CD8-positive, alpha-beta memory T cell (primary cell): ENCODE measurements at regions not wholly inside any gene's neighbourhood (a gene's known extent, or its start where the extent isn't known, plus 50 kb on each side); places are given as distances from the start of the nearest gene placed in this dataset.

Source experiments
- CTCF ChIA-PET: fragments of 350-600 bp; sonication (Branson Sonifier 250); formaldehyde crosslinking; loops from one replicate; lab custom pipeline; 2021; ENCODE audit warnings: antibody characterized with exemption; lab: Charles Lee
- POLR2A ChIA-PET: fragments of 350-600 bp; sonication (Branson Sonifier 250); formaldehyde crosslinking; loops from one replicate; lab custom pipeline; 2021; ENCODE audit warnings: antibody characterized with exemption; lab: Charles Lee
- DNase-seq, 5 donors: peaks; one replicate each; pipeline versions ENCODE4 v3.0.0 to v3.0.0-alpha.2; 2020 to 2022; ENCODE audit warnings: mixed read lengths in 1 of 5
- H3K27ac ChIP-seq: one replicate; pipeline ENCODE4 v1.7.0; 2013; ENCODE audit warnings: low read depth, mild to moderate bottlenecking, low read length, moderate library complexity
- H3K27me3 ChIP-seq: 2 replicates; pipeline ENCODE4 v1.7.0; 2013; ENCODE audit warnings: low read length, mild to moderate bottlenecking; ENCODE audit not compliant: insufficient read depth, poor library complexity, severe bottlenecking
- H3K36me3 ChIP-seq: 2 replicates; pipeline ENCODE4 v1.7.0; 2013; ENCODE audit warnings: mild to moderate bottlenecking, low read length, moderate library complexity; ENCODE audit not compliant: insufficient read depth
- H3K4me1 ChIP-seq: 2 replicates; pipeline ENCODE4 v1.7.0; 2013; ENCODE audit warnings: mild to moderate bottlenecking, low read length, moderate library complexity; ENCODE audit not compliant: insufficient read depth
- H3K4me3 ChIP-seq: 2 replicates; pipeline ENCODE4 v1.7.0; 2013; ENCODE audit warnings: mild to moderate bottlenecking, low read length
- H3K9me3 ChIP-seq: 2 replicates; pipeline ENCODE4 v1.7.0; 2013; ENCODE audit warnings: mild to moderate bottlenecking, low read length
- H3K27ac Mint-ChIP-seq, 8 donors: one replicate each; pipeline ENCODE4 v1.8.0; 2020 to 2021; ENCODE audit warnings: mixed read lengths in 8 of 8, mild to moderate bottlenecking in 6 of 8, inconsistent platforms in 3 of 8, moderate library complexity in 3 of 8
- H3K27me3 Mint-ChIP-seq, 2 donors: one replicate each; pipeline ENCODE4 v1.8.0; 2020 to 2021; ENCODE audit warnings: mixed read lengths in 2 of 2, mild to moderate bottlenecking in 1 of 2, moderate library complexity in 1 of 2
- H3K36me3 Mint-ChIP-seq, 3 donors: one replicate each; pipeline ENCODE4 v1.8.0; 2020 to 2021; ENCODE audit warnings: mixed read lengths in 3 of 3, inconsistent platforms in 1 of 3, mild to moderate bottlenecking in 1 of 3
- H3K4me1 Mint-ChIP-seq, 3 donors: one replicate each; pipeline ENCODE4 v1.8.0; 2020 to 2021; ENCODE audit warnings: mixed read lengths in 3 of 3, inconsistent platforms in 1 of 3, mild to moderate bottlenecking in 1 of 3
- H3K4me3 Mint-ChIP-seq, 7 donors: one replicate each; pipeline ENCODE4 v1.8.0; 2020 to 2021; ENCODE audit warnings: mixed read lengths in 7 of 7, mild to moderate bottlenecking in 6 of 7, moderate library complexity in 4 of 7, inconsistent platforms in 2 of 7
- H3K9me3 Mint-ChIP-seq, 5 donors: one replicate each; pipeline ENCODE4 v1.8.0; 2020 to 2022; ENCODE audit warnings: mixed read lengths in 5 of 5, mild to moderate bottlenecking in 3 of 5, moderate library complexity in 2 of 5, inconsistent platforms in 1 of 5

DNA sequence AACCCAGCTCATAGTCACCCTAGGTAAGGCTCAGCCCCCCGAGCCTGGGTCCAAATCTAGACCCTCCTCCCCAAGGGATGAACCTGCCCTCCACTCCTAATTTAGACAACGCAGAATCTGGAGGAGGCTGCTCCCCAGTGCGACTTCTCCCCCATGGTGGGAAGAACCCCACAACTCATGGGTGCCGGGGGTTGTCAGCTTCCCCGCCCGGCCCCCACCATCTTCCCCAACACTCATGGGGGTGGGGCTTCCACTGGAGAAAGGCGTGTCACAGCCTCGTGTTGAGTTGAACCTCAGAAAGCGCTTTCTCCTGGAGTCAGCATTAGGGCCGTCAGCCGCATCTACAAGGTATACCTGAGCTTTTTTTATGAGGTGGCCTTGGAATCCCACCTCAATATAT lies 66.9 kb downstream of the IRX2 start:
- no peaks in the 10 kb centered on the region for H3K4me1 ChIP-seq
- H3K27ac ChIP-seq, result no peak overlapping the region
- no peaks in the 10 kb centered on the region for H3K36me3 Mint-ChIP-seq
- no peak overlapping the region for H3K4me3 Mint-ChIP-seq
- no peaks in the 10 kb centered on the region for H3K27me3 Mint-ChIP-seq
- no peaks in the 10 kb centered on the region for H3K27me3 ChIP-seq
- H3K9me3 Mint-ChIP-seq, result peaks cover 1 to 5% (median 5%) of the 10 kb centered on the region in 5 donors
- H3K9me3 ChIP-seq, result no peaks in the 10 kb centered on the region
- DNase-seq, result no peak
- ChIA-PET CTCF (no interaction called here), POLR2A (no interaction called here)
- H3K4me3 ChIP-seq, result no peak overlapping the region
- no peaks in the 10 kb centered on the region for H3K4me1 Mint-ChIP-seq
- H3K27ac Mint-ChIP-seq, result no peak overlapping the region
- H3K36me3 ChIP-seq, result no peaks in the 10 kb centered on the region

DNA sequence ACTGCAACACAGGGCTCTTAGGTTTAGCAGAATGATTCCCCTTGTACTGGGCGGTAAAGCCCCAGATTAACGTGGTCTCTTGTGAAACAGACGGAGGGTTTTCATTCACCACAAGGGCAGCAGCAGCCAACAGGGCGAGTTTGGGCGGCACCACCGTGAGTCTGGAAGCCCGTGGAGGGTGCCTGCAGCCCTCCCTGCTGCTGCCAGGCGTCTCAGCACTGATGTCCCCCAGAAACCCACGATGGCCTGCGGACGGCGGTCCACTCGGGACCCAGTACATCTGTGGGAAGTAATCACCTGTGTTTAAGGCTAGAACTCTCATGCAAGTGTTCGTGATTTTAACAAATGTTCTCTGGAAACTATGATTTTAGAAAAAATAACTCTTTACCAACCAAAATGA lies 67.8 kb downstream of the IRX2 start:
- H3K27me3 ChIP-seq, result no peaks in the 10 kb centered on the region
- no peak overlapping the region for H3K27ac ChIP-seq
- H3K9me3 ChIP-seq, result no peaks in the 10 kb centered on the region
- H3K9me3 Mint-ChIP-seq, result peaks cover 0 to 5% (median 4%) of the 10 kb centered on the region in 5 donors
- H3K4me1 Mint-ChIP-seq, result no peaks in the 10 kb centered on the region
- no peaks in the 10 kb centered on the region for H3K4me1 ChIP-seq
- ChIA-PET CTCF (no interaction called here), POLR2A (no interaction called here)
- no peak for DNase-seq
- no peaks in the 10 kb centered on the region for H3K27me3 Mint-ChIP-seq
- H3K27ac Mint-ChIP-seq, result no peak overlapping the region
- no peaks in the 10 kb centered on the region for H3K36me3 ChIP-seq
- H3K4me3 Mint-ChIP-seq, result no peak overlapping the region
- H3K36me3 Mint-ChIP-seq, result no peaks in the 10 kb centered on the region
- no peak overlapping the region for H3K4me3 ChIP-seq

DNA sequence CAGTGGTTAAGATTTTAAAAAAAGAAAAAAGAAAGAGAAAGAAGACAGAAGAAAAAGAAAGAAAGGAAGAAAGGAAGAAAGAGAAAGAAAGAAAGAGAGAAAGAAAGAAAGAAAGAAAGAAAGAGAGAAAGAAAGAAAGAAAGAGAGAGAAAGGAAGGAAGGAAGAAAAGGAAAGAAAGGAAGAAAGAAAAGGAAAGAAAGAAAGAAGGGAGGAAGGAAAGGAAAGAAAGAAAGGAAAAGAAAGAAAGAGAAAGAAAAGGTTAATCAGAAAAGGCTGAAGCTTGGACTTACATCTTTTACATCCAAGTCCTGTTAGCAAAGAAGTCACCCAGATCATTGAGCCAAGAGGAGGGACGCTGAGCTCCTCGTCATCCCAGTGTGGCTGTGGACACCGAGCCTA lies 70.0 kb downstream of the IRX2 start:
- Histone ChIP-seq H3K4me3 (no peak overlapping the region), H3K36me3 (no peaks in the 10 kb centered on the region), H3K4me1 (no peaks in the 10 kb centered on the region), H3K9me3 (no peaks in the 10 kb centered on the region), H3K27me3 (no peaks in the 10 kb centered on the region), H3K27ac (no peak overlapping the region)
- no peak overlapping the region for H3K27ac Mint-ChIP-seq
- no peaks in the 10 kb centered on the region for H3K36me3 Mint-ChIP-seq
- no peak overlapping the region for H3K4me3 Mint-ChIP-seq
- ChIA-PET POLR2A (no interaction called here), CTCF (no interaction called here)
- no peak for DNase-seq
- no peaks in the 10 kb centered on the region for H3K27me3 Mint-ChIP-seq
- H3K4me1 Mint-ChIP-seq, result no peaks in the 10 kb centered on the region
- peaks cover 0 to 7% (median 5%) of the 10 kb centered on the region in 5 donors for H3K9me3 Mint-ChIP-seq

DNA sequence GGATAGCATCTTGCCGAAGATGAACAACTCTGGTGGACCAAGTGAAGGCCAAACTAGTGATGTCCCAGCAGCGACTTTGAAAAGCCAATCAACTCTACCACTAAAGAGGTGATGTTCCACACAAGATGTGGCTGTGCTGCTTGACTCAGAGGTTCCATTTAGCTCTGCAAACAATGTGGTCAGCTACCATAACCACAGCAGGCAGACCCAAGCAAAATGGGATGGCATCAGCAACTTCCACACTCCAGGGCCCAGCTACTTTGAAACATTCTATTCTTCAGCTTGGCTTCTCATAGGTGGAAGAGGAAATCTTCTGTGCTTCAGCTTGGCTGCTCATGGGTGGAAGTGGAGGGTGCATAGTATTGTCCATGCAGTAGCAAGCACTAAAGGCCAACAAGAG lies 70.5 kb downstream of the IRX2 start:
- ChIA-PET CTCF (no interaction called here), POLR2A (no interaction called here)
- Histone ChIP-seq H3K9me3 (no peaks in the 10 kb centered on the region), H3K36me3 (no peaks in the 10 kb centered on the region), H3K27ac (no peak overlapping the region), H3K4me3 (no peak overlapping the region), H3K27me3 (no peaks in the 10 kb centered on the region), H3K4me1 (no peaks in the 10 kb centered on the region)
- Mint-ChIP-seq H3K4me3 (no peak overlapping the region), H3K9me3 (peaks cover 1 to 9% (median 5%) of the 10 kb centered on the region in 5 donors), H3K4me1 (no peaks in the 10 kb centered on the region), H3K36me3 (no peaks in the 10 kb centered on the region), H3K27ac (no peak overlapping the region), H3K27me3 (no peaks in the 10 kb centered on the region)
- DNase-seq, result no peak

DNA sequence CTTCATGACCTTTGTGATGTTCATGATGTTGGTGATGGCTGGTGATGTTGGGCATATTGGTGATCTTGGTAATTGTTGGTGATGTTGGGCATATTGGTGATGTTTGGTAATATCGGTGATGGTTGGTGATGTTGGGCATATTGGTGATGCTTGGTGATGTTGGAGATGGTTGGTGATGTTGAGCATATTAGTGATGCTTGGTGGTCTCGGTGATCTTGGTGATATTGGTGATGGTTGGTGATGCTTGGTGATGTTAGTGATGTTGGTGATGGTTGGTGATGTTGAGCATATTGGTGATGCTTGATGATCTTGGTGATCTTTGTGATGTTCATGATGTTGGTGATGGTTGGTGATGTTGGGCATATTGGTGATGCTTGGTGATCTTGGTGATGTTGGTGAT lies 73.8 kb downstream of the IRX2 start:
- H3K36me3 Mint-ChIP-seq, result no peaks in the 10 kb centered on the region
- no peak overlapping the region for H3K27ac Mint-ChIP-seq
- no peaks in the 10 kb centered on the region for H3K4me1 Mint-ChIP-seq
- no peaks in the 10 kb centered on the region for H3K27me3 Mint-ChIP-seq
- Histone ChIP-seq H3K4me1 (no peaks in the 10 kb centered on the region), H3K36me3 (no peaks in the 10 kb centered on the region), H3K27me3 (no peaks in the 10 kb centered on the region), H3K9me3 (no peaks in the 10 kb centered on the region), H3K27ac (no peak overlapping the region), H3K4me3 (no peak overlapping the region)
- ChIA-PET CTCF (no interaction called here), POLR2A (no interaction called here)
- DNase-seq, result no peak
- no peak overlapping the region for H3K4me3 Mint-ChIP-seq
- H3K9me3 Mint-ChIP-seq, result peaks cover 0 to 8% (median 2%) of the 10 kb centered on the region in 5 donors

DNA sequence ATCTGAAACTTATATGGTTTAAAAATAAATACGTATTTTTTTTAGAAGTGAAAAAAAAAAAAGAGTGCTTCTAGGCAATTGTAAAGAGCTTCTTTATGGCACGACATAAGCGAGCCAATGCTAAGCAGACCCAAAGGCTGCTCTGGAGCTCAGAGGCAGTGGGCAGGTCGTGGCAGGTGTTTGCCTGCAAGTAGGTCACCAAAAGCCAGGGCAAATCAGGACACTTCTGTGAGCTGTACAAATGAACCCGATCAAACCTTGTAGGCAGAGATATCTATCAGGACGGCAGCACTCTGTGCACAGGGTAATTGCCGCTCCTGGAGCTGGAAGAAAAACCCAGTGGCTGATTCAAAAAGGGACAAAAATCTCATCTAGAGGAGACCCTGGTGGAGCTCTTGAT lies 75.9 kb downstream of the IRX2 start:
- H3K27me3 Mint-ChIP-seq, result peaks cover 0 to 2% of the 10 kb centered on the region in 2 donors
- ChIA-PET CTCF (no interaction called here), POLR2A (no interaction called here)
- H3K9me3 Mint-ChIP-seq, result peaks cover 0 to 5% (median 2%) of the 10 kb centered on the region in 5 donors
- H3K4me1 Mint-ChIP-seq, result no peaks in the 10 kb centered on the region
- H3K4me1 ChIP-seq, result no peaks in the 10 kb centered on the region
- no peak for DNase-seq
- no peak overlapping the region for H3K4me3 ChIP-seq
- no peaks in the 10 kb centered on the region for H3K9me3 ChIP-seq
- no peak overlapping the region for H3K27ac Mint-ChIP-seq
- no peak overlapping the region for H3K27ac ChIP-seq
- no peaks in the 10 kb centered on the region for H3K27me3 ChIP-seq
- H3K36me3 ChIP-seq, result no peaks in the 10 kb centered on the region
- no peak overlapping the region for H3K4me3 Mint-ChIP-seq
- H3K36me3 Mint-ChIP-seq, result no peaks in the 10 kb centered on the region

DNA sequence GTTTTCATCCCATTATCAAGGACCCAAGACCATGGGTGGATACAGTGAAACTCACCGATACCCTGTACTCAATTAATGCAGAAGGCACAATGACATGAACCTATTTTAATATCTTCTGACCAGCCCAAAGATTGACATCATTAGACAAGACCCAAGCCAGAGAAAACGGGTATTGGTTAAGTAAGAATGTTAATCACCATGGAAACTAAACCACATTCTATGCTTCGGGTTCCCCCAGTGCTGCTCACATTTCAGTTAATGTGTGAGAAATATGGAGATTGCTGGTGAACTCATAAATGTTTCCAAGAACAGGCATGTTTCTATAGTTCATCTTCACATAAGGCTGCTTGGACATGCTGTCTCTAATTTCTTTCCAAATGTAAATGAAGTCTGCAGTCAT lies 77.0 kb downstream of the IRX2 start:
- Mint-ChIP-seq H3K4me3 (no peak overlapping the region), H3K4me1 (no peaks in the 10 kb centered on the region), H3K27ac (no peak overlapping the region), H3K36me3 (no peaks in the 10 kb centered on the region), H3K9me3 (peaks cover 0 to 5% (median 2%) of the 10 kb centered on the region in 5 donors), H3K27me3 (peaks cover 0 to 2% of the 10 kb centered on the region in 2 donors)
- Histone ChIP-seq H3K27ac (no peak overlapping the region), H3K36me3 (no peaks in the 10 kb centered on the region), H3K9me3 (no peaks in the 10 kb centered on the region), H3K4me3 (no peak overlapping the region), H3K4me1 (no peaks in the 10 kb centered on the region), H3K27me3 (no peaks in the 10 kb centered on the region)
- ChIA-PET CTCF (no interaction called here), POLR2A (no interaction called here)
- no peak for DNase-seq

DNA sequence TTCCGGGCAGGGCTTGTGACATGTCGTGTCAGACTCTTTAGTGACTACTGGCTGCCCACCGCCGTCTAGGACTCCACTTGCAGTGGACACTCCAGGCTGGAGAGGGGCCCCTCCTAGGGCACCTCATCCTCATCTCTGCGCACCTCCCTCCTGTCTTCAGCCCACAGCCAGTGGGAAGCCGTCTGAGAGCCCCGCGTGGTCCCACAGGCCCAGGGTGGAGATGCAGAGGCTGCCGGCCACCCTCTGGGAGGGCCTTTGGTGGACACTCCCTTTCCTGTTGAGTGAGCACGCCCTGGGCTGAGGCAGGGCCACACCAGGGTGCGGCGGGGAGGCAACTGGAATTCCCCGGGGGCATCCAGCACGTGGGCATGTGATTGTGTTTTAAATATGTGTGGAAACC lies 80.5 kb downstream of the IRX2 start:
- Histone ChIP-seq H3K27ac (no peak overlapping the region), H3K27me3 (no peaks in the 10 kb centered on the region), H3K4me1 (no peaks in the 10 kb centered on the region), H3K9me3 (no peaks in the 10 kb centered on the region), H3K36me3 (no peaks in the 10 kb centered on the region), H3K4me3 (no peak overlapping the region)
- H3K27me3 Mint-ChIP-seq, result peaks cover 0 to 2% of the 10 kb centered on the region in 2 donors
- no peak overlapping the region for H3K27ac Mint-ChIP-seq
- H3K36me3 Mint-ChIP-seq, result no peaks in the 10 kb centered on the region
- CTCF ChIA-PET, result no interaction called here
- DNase-seq, result no peak
- no peaks in the 10 kb centered on the region for H3K4me1 Mint-ChIP-seq
- peaks cover 0 to 4% (median 0%) of the 10 kb centered on the region in 5 donors for H3K9me3 Mint-ChIP-seq
- POLR2A ChIA-PET, result no interaction called here
- H3K4me3 Mint-ChIP-seq, result no peak overlapping the region

DNA sequence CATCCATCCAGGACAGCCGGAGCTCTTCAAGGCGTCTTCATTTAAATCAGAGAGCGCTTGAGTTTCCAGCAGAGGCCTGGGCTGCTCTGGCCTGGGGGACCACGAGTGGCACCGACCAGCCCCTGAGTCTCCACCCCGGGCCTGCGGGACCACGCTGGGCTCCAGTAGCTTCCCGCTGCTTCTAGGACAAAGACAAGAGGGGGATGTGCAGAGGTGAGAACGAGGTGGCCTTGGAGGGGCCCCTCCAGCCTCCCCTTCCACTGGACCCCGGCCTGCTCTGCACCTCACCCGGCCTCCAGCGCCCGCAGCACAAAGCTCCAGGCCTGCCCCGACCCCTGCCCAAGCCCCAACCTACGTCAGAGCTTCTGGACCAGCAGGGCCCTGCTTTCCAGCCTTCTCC lies 81.6 kb downstream of the IRX2 start:
- H3K4me3 ChIP-seq, result no peak overlapping the region
- H3K9me3 ChIP-seq, result no peaks in the 10 kb centered on the region
- H3K4me3 Mint-ChIP-seq, result no peak overlapping the region
- no peaks in the 10 kb centered on the region for H3K4me1 Mint-ChIP-seq
- H3K36me3 ChIP-seq, result no peaks in the 10 kb centered on the region
- H3K27me3 Mint-ChIP-seq, result peaks cover 0 to 2% of the 10 kb centered on the region in 2 donors
- POLR2A ChIA-PET, result no interaction called here
- no peaks in the 10 kb centered on the region for H3K36me3 Mint-ChIP-seq
- no peaks in the 10 kb centered on the region for H3K27me3 ChIP-seq
- H3K4me1 ChIP-seq, result no peaks in the 10 kb centered on the region
- CTCF ChIA-PET, result no interaction called here
- no peak for DNase-seq
- H3K27ac ChIP-seq, result no peak overlapping the region
- H3K9me3 Mint-ChIP-seq, result peaks cover 0 to 4% (median 0%) of the 10 kb centered on the region in 5 donors
- H3K27ac Mint-ChIP-seq, result no peak overlapping the region
